H9 (cell line): ENCODE measurements at regions not wholly inside any gene's neighbourhood (a gene's known extent, or its start where the extent isn't known, plus 50 kb on each side); places are given as distances from the start of the nearest gene placed in this dataset.

Source experiments
- DNase-seq: peaks from one replicate; pipeline ENCODE4 v3.0.0-alpha.2; 2017
- H2AFZ ChIP-seq: one replicate; pipeline ENCODE4 v1.6.1; 2013; ENCODE audit warnings: mild to moderate bottlenecking, low read length, control low read depth, moderate library complexity
- H2AK5ac ChIP-seq: 2 replicates; pipeline ENCODE4 v1.6.1; 2013; ENCODE audit warnings: low read length, control low read depth, mixed read lengths; ENCODE audit not compliant: insufficient read length
- H2BK120ac ChIP-seq: one replicate; pipeline ENCODE4 v1.6.1; 2013; ENCODE audit warnings: low read depth, mild to moderate bottlenecking, low read length, control low read depth, inconsistent platforms; ENCODE audit not compliant: poor library complexity, severe bottlenecking
- H2BK12ac ChIP-seq: 2 replicates; pipeline ENCODE4 v1.6.1; 2013; ENCODE audit warnings: low read length, control low read depth, mixed read lengths, low read depth; ENCODE audit not compliant: insufficient read length
- H2BK15ac ChIP-seq: 2 replicates; pipeline ENCODE4 v1.6.1; 2013; ENCODE audit warnings: low read depth, low read length, control low read depth
- H2BK20ac ChIP-seq: one replicate; pipeline ENCODE4 v1.6.1; 2013; ENCODE audit warnings: low read depth, mild to moderate bottlenecking, low read length, control low read depth, inconsistent platforms; ENCODE audit not compliant: poor library complexity, severe bottlenecking
- H2BK5ac ChIP-seq: 2 replicates; pipeline ENCODE4 v1.6.1; 2013; ENCODE audit warnings: low read length, control low read depth, mixed read lengths; ENCODE audit not compliant: insufficient read length
- H3K14ac ChIP-seq: 2 replicates; pipeline ENCODE4 v1.6.1; 2013; ENCODE audit warnings: low read length, control low read depth; ENCODE audit not compliant: insufficient read depth
- H3K18ac ChIP-seq: 2 replicates; pipeline ENCODE4 v1.6.1; 2013; ENCODE audit warnings: low read depth, mild to moderate bottlenecking, mixed read lengths, low read length, control low read depth; ENCODE audit not compliant: insufficient read length
- H3K23ac ChIP-seq: 2 replicates; pipeline ENCODE4 v1.6.1; 2013; ENCODE audit warnings: low read length, control low read depth, mixed read lengths, low read depth; ENCODE audit not compliant: insufficient read length
- H3K23me2 ChIP-seq: 2 replicates; pipeline ENCODE4 v1.6.1; 2013; ENCODE audit warnings: low read depth, mild to moderate bottlenecking, mixed read lengths, low read length, control low read depth; ENCODE audit not compliant: insufficient read length, poor library complexity, severe bottlenecking
- H3K27ac ChIP-seq: 2 replicates; pipeline ENCODE4 v1.5.1; 2013; ENCODE audit warnings: low read length, control low read depth, mixed read lengths, low read depth; ENCODE audit not compliant: insufficient read length
- H3K27me3 ChIP-seq: 2 replicates; pipeline ENCODE4 v1.6.1; 2013; ENCODE audit warnings: low read length, control low read depth, inconsistent platforms; ENCODE audit not compliant: insufficient read depth
- H3K4ac ChIP-seq: 2 replicates; pipeline ENCODE4 v1.6.1; 2013; ENCODE audit warnings: low read depth, mild to moderate bottlenecking, control low read depth, inconsistent platforms, low read length, moderate library complexity
- H3K4me1 ChIP-seq: 2 replicates; pipeline ENCODE4 v1.6.1; 2013; ENCODE audit warnings: low read length, control low read depth, inconsistent platforms; ENCODE audit not compliant: insufficient read depth
- H3K4me2 ChIP-seq: 2 replicates; pipeline ENCODE4 v1.6.1; 2013; ENCODE audit warnings: low read length, control low read depth, mixed read lengths; ENCODE audit not compliant: insufficient read length, insufficient read depth
- H3K56ac ChIP-seq: 2 replicates; pipeline ENCODE4 v1.6.1; 2013; ENCODE audit warnings: low read depth, mild to moderate bottlenecking, mixed read lengths, low read length, control low read depth; ENCODE audit not compliant: insufficient read length
- H3K79me1 ChIP-seq: 2 replicates; pipeline ENCODE4 v1.6.1; 2013; ENCODE audit warnings: low read depth, mild to moderate bottlenecking, moderate library complexity, low read length, control low read depth, inconsistent platforms; ENCODE audit not compliant: insufficient read depth, poor library complexity, severe bottlenecking
- H3K79me2 ChIP-seq: 2 replicates; pipeline ENCODE4 v1.6.1; 2013; ENCODE audit warnings: low read length, control low read depth, inconsistent platforms; ENCODE audit not compliant: insufficient read depth
- H3K9ac ChIP-seq: 2 replicates; pipeline ENCODE4 v1.6.1; 2013; ENCODE audit warnings: low read length, control low read depth, mixed read lengths; ENCODE audit not compliant: insufficient read length; ENCODE audit errors: extremely low read depth
- H3K9me3 ChIP-seq: one replicate; pipeline ENCODE4 v1.6.1; 2013; ENCODE audit warnings: low read depth, low read length, inconsistent platforms; ENCODE audit not compliant: control insufficient read depth
- H3T11ph ChIP-seq: one replicate; pipeline ENCODE4 v1.6.1; 2013; ENCODE audit warnings: mild to moderate bottlenecking, low read length, control low read depth, inconsistent platforms
- H4K20me1 ChIP-seq: one replicate; pipeline ENCODE4 v1.6.1; 2013; ENCODE audit not compliant: control insufficient read depth, insufficient read length, insufficient read depth
- H4K5ac ChIP-seq: 2 replicates; pipeline ENCODE4 v1.6.1; 2013; ENCODE audit warnings: low read depth, mild to moderate bottlenecking, mixed read lengths, low read length, control low read depth; ENCODE audit not compliant: insufficient read length
- H4K8ac ChIP-seq: replicated peaks from 2 replicates; pipeline ENCODE4 v1.6.1; 2013; ENCODE audit warnings: low read length, control low read depth, mixed read lengths, low read depth; ENCODE audit not compliant: insufficient read length
- H4K91ac ChIP-seq: 2 replicates; pipeline ENCODE4 v1.6.1; 2013; ENCODE audit warnings: low read depth, mild to moderate bottlenecking, moderate library complexity, mixed read lengths, low read length, control low read depth; ENCODE audit not compliant: insufficient read length
- H3K27ac Mint-ChIP-seq, 3 experiments: 2 replicates in 2 of 3; 3 replicates in 1 of 3; pipeline ENCODE4 v1.8.0; 2020 to 2021; ENCODE audit warnings: mixed read lengths in 3 of 3, mild to moderate bottlenecking in 1 of 3, moderate library complexity in 1 of 3
- H3K27me3 Mint-ChIP-seq: 2 replicates; pipeline ENCODE4 v1.8.0; 2021; ENCODE audit warnings: low read depth, mild to moderate bottlenecking, moderate library complexity, mixed read lengths
- H3K36me3 Mint-ChIP-seq, 3 experiments: 2 replicates in 2 of 3; 3 replicates in 1 of 3; pipeline ENCODE4 v1.8.0; 2020 to 2021; ENCODE audit warnings: low read depth in 3 of 3, mixed read lengths in 3 of 3; ENCODE audit not compliant: insufficient read depth in 1 of 3
- H3K4me1 Mint-ChIP-seq, 2 experiments: 2 replicates each; pipeline ENCODE4 v1.8.0; 2020; ENCODE audit warnings: mixed read lengths in 2 of 2
- H3K4me3 Mint-ChIP-seq, 2 experiments: 2 replicates in 1 of 2; 3 replicates in 1 of 2; pipeline ENCODE4 v1.8.0; 2020 to 2021; ENCODE audit warnings: mild to moderate bottlenecking in 2 of 2, mixed read lengths in 2 of 2, moderate library complexity in 1 of 2
- H3K9me3 Mint-ChIP-seq, 2 experiments: 2 replicates in 1 of 2; 3 replicates in 1 of 2; pipeline ENCODE4 v1.8.0; 2020; ENCODE audit warnings: mild to moderate bottlenecking in 2 of 2, mixed read lengths in 2 of 2, moderate library complexity in 1 of 2
- TF ChIP-seq, protein P1 (sequence below): fragments of 200-600 bp; sonication (generic); conservative IDR thresholded peaks from 3 replicates; pipeline ENCODE4 v1.8.0; 2021; ENCODE audit warnings: antibody characterized with exemption, mild to moderate bottlenecking

DNA sequence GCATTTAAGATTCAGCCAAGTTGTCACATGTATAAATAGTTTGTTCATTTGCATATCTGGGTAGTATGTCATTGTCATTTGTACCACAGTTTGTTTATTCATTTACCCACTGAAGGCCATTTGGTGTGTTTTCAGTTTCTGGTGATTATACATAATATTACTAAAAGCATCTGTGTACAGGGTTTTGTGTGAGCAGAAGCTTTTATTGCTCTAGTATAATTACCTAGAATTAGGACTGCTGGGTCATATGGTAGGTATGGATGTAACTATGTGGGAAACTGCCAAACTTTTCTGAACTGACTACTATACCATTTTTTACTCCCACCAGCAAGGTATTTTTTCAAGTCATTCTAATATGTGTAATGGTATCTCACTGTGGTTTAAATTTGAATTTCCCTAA is 584.0 kb upstream of the GHITM start:
- Histone ChIP-seq H3K4me2 (no peak overlapping the region), H4K91ac (no peak overlapping the region), H3K79me2 (no peaks in the 10 kb centered on the region), H3K18ac (no peak overlapping the region), H2BK20ac (no peak overlapping the region), H2BK15ac (no peak overlapping the region), H4K8ac (no peak overlapping the region), H3K27ac (no peak overlapping the region), H3K4me1 (no peaks in the 10 kb centered on the region), H3K9me3 (no peaks in the 10 kb centered on the region), H3T11ph (no peak overlapping the region), H2BK12ac (no peak overlapping the region), H2BK120ac (no peak overlapping the region), H3K9ac (no peak overlapping the region), H2BK5ac (no peak overlapping the region), H3K4ac (no peak overlapping the region), H3K79me1 (no peaks in the 10 kb centered on the region), H3K27me3 (no peaks in the 10 kb centered on the region), H3K23me2 (no peaks in the 10 kb centered on the region), H3K14ac (no peak overlapping the region), H4K20me1 (no peaks in the 10 kb centered on the region), H2AK5ac (no peak overlapping the region), H3K56ac (no peak overlapping the region), H3K23ac (no peak overlapping the region), H4K5ac (no peak overlapping the region), H2AFZ (no peak overlapping the region)
- Mint-ChIP-seq H3K36me3 (peaks cover 0 to 3% (median 0%) of the 10 kb centered on the region in 3 experiments; a peak in 2 of 7 replicates), H3K27ac (no peak overlapping the region), H3K9me3 (peaks cover 3 to 5% of the 10 kb centered on the region in 2 experiments; a peak in 4 of 5 replicates), H3K27me3 (no peaks in the 10 kb centered on the region; the same call in 1 of the 2 replicates), H3K4me1 (peaks cover 0 to 5% of the 10 kb centered on the region in 2 experiments; a peak in 2 of 4 replicates), H3K4me3 (no peak overlapping the region)
- TF ChIP-seq, protein P1, sequence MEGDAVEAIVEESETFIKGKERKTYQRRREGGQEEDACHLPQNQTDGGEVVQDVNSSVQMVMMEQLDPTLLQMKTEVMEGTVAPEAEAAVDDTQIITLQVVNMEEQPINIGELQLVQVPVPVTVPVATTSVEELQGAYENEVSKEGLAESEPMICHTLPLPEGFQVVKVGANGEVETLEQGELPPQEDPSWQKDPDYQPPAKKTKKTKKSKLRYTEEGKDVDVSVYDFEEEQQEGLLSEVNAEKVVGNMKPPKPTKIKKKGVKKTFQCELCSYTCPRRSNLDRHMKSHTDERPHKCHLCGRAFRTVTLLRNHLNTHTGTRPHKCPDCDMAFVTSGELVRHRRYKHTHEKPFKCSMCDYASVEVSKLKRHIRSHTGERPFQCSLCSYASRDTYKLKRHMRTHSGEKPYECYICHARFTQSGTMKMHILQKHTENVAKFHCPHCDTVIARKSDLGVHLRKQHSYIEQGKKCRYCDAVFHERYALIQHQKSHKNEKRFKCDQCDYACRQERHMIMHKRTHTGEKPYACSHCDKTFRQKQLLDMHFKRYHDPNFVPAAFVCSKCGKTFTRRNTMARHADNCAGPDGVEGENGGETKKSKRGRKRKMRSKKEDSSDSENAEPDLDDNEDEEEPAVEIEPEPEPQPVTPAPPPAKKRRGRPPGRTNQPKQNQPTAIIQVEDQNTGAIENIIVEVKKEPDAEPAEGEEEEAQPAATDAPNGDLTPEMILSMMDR: no peak
- no peak for DNase-seq
